GM18511 (cell line): ENCODE measurements at regions not wholly inside any gene's neighbourhood (a gene's known extent, or its start where the extent isn't known, plus 50 kb on each side); places are given as distances from the start of the nearest gene placed in this dataset.
"Not testable (repeated sequence)": the region's sequence is repeated elsewhere in the genome, so short reads cannot be mapped to it uniquely, and the experiment has no call there.

Source experiments
- ATAC-seq: cut with Tn5 transposase; IDR thresholded peaks from one replicate; pipeline ENCODE4 v1.9.1; 2021; ENCODE audit warnings: mild to moderate bottlenecking, moderate library complexity; ENCODE audit not compliant: unreplicated experiment

GRCh38 chr2:55772109-55772980 is 78.7 kb upstream of the PNPT1 start:
- no peak for ATAC-seq

GRCh38 chr2:55771612-55772011 is 78.0 kb upstream of the PNPT1 start:
- no peak for ATAC-seq

- ATAC-seq, result no peak
Observed at GRCh38 chr2:55768991-55769390, 75.3 kb upstream of the PNPT1 start.

GRCh38 chr2:55766947-55767346 is 73.3 kb upstream of the PNPT1 start:
- ATAC-seq, result no peak

- not testable (repeated sequence) for ATAC-seq
Observed at GRCh38 chr2:55765708-55766107, 72.1 kb upstream of the PNPT1 start.

GRCh38 chr2:55763721-55764120 is 70.1 kb upstream of the PNPT1 start:
- no peak for ATAC-seq

GRCh38 chr2:55761526-55761925 is 67.9 kb upstream of the PNPT1 start:
- no peak for ATAC-seq

- no peak for ATAC-seq
Observed at GRCh38 chr2:55761024-55761423, 67.4 kb upstream of the PNPT1 start.

GRCh38 chr2:55760125-55760524 is 66.5 kb upstream of the PNPT1 start:
- no peak for ATAC-seq

- no peak for ATAC-seq
Observed at GRCh38 chr2:55759271-55759921, 65.8 kb upstream of the PNPT1 start.

- ATAC-seq, result no peak
Observed at GRCh38 chr2:55751966-55752365, 58.3 kb upstream of the PNPT1 start.

GRCh38 chr2:55743583-55743982 is 49.9 kb upstream of the PNPT1 start:
- no peak for ATAC-seq
